ENCODE measurements at regions not wholly inside any gene's neighbourhood (a gene's known extent, or its start where the extent isn't known, plus 50 kb on each side); places are given as distances from the start of the nearest gene placed in this dataset.

- no peak for DNase-seq
These were observed 167.0 kb downstream of the ENGASE start for GRCh38 chr17:79241616-79242015.

GRCh38 chr17:79239205-79239604, 164.6 kb downstream of the ENGASE start:
- no peak for DNase-seq

GRCh38 chr17:79237448-79238053, 162.9 kb downstream of the ENGASE start:
- DNase-seq, result no peak

DNA sequence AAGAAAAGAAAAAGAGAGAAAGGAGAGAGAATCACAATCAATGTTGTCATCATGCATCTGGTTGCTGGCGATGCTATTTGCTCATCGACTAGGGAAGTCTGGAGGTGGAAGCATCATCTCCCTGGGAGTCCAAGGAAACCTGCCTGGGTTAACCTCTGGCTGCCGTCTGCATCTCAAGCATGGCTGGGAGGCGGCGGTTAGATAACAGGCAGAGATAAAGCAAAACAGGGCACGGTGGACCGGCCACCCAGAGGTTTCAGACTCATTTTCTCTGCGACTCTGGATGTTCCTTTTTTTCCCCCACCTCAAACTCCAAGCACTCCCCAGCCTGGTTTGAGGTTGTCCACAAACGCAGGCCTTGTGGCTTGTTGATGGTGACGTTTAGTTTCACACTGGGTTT, 161.2 kb downstream of the ENGASE start:
- DNase-seq, result no peak

GRCh38 chr17:79233916-79234551, 159.4 kb downstream of the ENGASE start:
- no peak for DNase-seq

- no peak for DNase-seq
These were observed 158.3 kb downstream of the ENGASE start for GRCh38 chr17:79232957-79233356.

GRCh38 chr17:79231766-79232287, 157.2 kb downstream of the ENGASE start:
- DNase-seq, result no peak

DNA sequence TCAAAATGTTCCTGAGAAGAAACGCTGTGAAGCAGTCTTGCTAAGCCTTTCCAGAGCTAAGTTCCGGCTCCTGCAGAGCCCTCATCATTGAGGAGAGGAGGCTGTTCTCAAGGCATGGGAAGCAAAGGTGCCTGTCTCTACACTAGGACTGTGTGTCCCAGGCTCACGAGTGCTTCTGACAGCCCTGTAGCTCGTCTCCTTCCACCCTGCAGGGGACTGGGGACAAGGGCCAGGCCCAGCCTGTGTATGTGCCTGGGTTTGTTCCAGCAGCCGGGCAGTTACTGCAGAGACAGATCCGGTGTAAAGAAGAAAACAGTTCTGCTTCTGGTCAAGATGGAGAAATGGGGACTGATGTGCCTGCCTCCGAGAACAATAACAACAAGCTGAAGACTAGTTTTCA, 156.0 kb downstream of the ENGASE start:
- no peak for DNase-seq

- DNase-seq, result no peak
These were observed 151.4 kb downstream of the ENGASE start for GRCh38 chr17:79226037-79226436.

GRCh38 chr17:79224903-79225302, 150.3 kb downstream of the ENGASE start:
- DNase-seq, result no peak

DNA sequence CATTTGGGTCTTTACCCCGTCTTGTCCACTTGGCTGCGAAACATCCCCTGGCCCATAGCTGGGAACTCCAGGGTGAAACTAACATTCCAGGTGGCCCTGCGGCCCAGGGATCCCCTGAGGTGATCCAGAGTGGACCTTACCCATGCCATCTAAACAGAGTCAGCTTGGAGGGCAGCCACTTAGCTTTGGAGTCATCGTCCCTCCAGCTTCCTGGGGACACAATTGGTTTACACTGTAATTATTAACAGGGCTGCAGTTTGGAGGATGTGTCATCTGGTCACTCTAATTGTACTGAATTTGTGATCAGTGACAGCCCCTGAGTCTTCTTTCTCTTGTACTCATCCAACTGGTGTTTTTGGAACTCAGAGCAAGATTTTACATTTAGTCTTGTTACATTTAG, 149.9 kb downstream of the ENGASE start:
- no peak for DNase-seq

DNA sequence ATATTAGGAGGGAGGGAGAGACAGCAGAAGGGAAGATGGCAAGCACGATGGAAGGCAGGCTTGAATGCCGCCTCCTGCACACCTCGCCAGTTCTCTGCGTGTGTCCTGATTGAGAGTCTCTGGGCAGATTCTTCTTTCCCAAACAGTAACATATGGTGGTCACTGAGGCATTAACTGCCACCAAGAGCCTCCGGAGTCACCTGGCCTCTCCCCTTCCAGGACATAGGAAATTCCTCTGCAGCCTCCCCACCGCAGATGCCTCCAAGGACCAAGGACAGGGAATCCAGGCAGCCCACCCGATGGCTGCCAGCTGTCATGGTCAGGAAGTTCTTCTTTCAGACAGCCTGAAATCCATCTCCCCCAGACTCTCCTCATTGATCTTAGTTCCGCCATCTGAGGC, 149.3 kb downstream of the ENGASE start:
- DNase-seq, result no peak

DNA sequence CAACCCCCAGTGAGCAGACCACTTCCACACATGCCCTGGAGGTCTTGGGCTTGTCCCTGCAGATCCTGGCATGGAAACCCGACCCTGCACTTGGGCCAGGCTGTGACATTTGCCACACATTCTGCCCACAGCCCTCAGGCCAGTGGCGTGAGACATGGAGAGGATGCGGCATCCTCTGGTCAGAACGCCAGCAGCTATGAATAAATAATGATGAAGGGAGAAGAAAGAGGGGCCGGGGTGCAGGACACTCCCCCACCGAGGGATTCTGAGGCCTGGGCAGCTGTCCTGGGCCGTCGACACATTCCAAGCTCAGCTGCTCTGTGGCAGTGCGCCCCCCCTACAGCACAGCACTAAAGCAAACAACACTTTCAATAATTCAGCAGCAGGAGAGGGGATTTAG, 148.8 kb downstream of the ENGASE start:
- DNase-seq, result no peak

- no peak for DNase-seq
These were observed 147.0 kb downstream of the ENGASE start for GRCh38 chr17:79221597-79221996.

DNA sequence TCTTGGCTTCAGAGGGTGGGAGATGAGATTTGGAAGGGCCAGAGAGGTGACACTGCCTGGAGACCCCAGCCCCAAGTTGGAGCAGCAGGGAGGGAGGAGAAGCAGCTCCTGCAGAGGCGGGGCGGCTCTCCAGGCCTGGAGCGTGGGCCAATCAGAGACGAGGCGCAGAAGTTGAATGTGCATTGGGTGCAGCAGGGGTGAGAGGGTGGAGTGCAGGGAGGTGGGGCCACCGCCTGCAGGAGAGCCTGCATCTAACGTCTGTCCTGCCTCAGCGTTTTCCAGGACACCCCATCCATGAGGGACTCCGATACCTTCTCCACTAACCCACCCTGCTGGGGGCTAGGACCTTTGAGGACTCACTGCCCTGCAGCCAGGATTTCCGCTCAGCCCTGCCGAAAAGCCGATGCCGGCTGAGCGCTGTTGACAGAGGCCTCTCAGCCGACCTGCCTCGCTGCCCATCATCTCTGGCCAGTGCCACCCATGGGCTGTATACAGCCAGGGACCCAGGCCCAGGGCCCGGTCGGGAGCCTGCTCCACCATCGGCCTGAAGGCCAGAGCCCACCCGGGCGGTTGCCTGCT, 146.2 kb downstream of the ENGASE start:
- no peak for DNase-seq

GRCh38 chr17:79220201-79220712, 145.6 kb downstream of the ENGASE start:
- DNase-seq, result no peak

- no peak for DNase-seq
These were observed 144.7 kb downstream of the ENGASE start for GRCh38 chr17:79219208-79219935.

- DNase-seq, result no peak
These were observed 144.2 kb downstream of the ENGASE start for GRCh38 chr17:79218825-79219200.

DNA sequence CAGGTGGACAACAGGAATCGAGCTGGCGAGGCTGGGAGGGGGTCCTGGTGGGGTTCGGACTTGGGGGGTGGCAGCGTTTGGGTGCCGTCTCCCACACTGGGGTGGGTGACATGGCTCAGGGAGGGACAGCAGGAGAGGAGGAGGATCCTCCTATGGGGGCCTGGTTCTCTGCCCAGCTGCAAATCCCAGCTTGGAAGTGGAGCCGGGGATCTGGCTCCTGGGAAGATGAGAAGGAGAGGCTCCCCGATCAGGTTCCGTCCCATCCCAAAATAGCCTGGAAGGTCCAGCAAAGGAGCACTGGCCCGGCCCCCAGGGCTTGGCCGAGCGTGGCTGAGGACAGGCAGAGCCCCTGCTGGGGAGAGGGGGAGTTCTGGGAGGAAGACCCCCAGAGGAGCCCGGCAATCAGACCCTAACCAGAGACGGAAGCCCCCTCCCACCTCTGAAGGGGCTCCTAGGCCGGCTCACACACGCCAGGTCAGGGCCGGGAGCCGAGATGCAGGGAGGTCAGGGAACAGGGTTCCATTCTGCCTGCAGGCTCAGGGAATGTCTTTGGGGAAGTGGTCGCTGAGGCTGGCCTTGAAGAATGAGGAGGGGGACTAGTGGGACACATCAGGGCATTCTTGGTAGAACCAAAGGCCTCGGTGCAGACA, 143.7 kb downstream of the ENGASE start:
- no peak for DNase-seq

- no peak for DNase-seq
These were observed 143.0 kb downstream of the ENGASE start for GRCh38 chr17:79217473-79218135.

DNA sequence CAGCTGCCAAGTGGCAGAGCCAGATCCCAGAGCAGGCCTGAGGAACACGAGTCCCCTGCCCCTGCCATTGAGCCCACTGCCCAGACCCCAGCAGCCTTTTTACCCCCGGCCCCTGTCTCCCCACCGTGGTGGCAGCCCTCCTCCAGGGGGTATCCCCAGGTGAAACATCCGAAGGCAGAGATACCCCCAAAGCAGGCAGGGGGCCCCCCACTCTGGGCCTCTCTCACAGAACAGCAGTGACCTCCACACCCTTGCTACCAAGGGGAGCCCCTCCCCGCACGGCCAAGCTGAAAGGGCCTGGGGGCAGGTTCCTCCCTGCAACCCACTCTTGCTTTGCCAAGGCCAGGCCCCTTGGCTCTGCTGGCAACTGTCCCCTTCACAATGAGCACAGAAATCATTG, 142.2 kb downstream of the ENGASE start:
- DNase-seq, result no peak

GRCh38 chr17:79216391-79216790, 141.8 kb downstream of the ENGASE start:
- DNase-seq, result no peak

Measured in effector CD8-positive, alpha-beta T cell (primary cell).